ENCODE measurements at regions not wholly inside any gene's neighbourhood (a gene's known extent, or its start where the extent isn't known, plus 50 kb on each side); places are given as distances from the start of the nearest gene placed in this dataset.

DNA sequence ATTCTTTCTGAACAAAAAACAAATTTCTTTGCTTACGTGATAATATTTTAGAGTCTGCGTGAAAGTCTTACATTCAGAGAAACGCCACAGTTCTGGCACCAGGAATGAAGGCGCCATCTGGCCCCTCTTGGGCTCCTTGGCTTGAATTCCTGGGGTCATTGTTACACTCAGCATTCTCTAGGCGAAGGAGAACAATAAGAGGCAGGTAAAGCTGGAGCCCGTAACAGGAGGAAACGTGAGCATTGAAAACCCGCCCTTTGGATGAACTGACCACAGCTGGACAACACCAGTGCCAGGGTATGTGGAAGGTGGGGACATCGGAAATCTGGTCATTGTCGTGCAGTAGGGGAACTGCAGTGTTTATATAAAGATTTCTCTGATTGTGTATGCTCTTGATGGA, 144.8 kb downstream of the RNF152 start:
- Histone ChIP-seq H3K9ac (ENCODE audit: extremely low read depth, insufficient read length, low read length) (no peak overlapping the region), H3K18ac (ENCODE audit: insufficient read length, low read depth, low read length) (no peak overlapping the region), H3K4me2 (ENCODE audit: insufficient read depth, insufficient read length, low read length) (no peak overlapping the region), H2BK15ac (ENCODE audit: low read depth, low read length) (no peak overlapping the region), H3K23ac (ENCODE audit: insufficient read length, low read depth, low read length) (no peak overlapping the region), H4K8ac (replicated peaks; ENCODE audit: insufficient read length, low read depth, low read length) (no peak overlapping the region), H3K79me1 (ENCODE audit: insufficient read depth, low read depth, low read length, poor library complexity, severe bottlenecking) (no peaks in the 10 kb centered on the region), H3K4me1 (ENCODE audit: insufficient read depth, low read length) (peaks cover 2% of the 10 kb centered on the region; the same call in 1 of the 2 replicates), H2AFZ (ENCODE audit: low read length) (no peak overlapping the region), H2BK20ac (ENCODE audit: low read depth, low read length, poor library complexity, severe bottlenecking) (no peak overlapping the region), H4K5ac (ENCODE audit: insufficient read length, low read depth, low read length) (no peak overlapping the region), H3K14ac (ENCODE audit: insufficient read depth, low read length) (no peak overlapping the region), H2BK12ac (ENCODE audit: insufficient read length, low read depth, low read length) (no peak overlapping the region), H3K4ac (ENCODE audit: low read depth, low read length) (no peak overlapping the region), H3K23me2 (ENCODE audit: insufficient read length, low read depth, low read length, poor library complexity, severe bottlenecking) (no peaks in the 10 kb centered on the region), H2AK5ac (ENCODE audit: insufficient read length, low read length) (no peak overlapping the region), H3K79me2 (ENCODE audit: insufficient read depth, low read length) (no peaks in the 10 kb centered on the region), H3T11ph (ENCODE audit: low read length) (no peak overlapping the region), H3K27me3 (ENCODE audit: insufficient read depth, low read length) (no peaks in the 10 kb centered on the region; the same call in 1 of the 2 replicates), H3K56ac (ENCODE audit: insufficient read length, low read depth, low read length) (no peak overlapping the region), H3K9me3 (ENCODE audit: control insufficient read depth, low read depth, low read length) (no peaks in the 10 kb centered on the region), H2BK5ac (ENCODE audit: insufficient read length, low read length) (no peak overlapping the region), H2BK120ac (ENCODE audit: low read depth, low read length, poor library complexity, severe bottlenecking) (no peak overlapping the region), H4K91ac (ENCODE audit: insufficient read length, low read depth, low read length) (no peak overlapping the region), H4K20me1 (ENCODE audit: control insufficient read depth, insufficient read depth, insufficient read length) (no peaks in the 10 kb centered on the region), H3K27ac (ENCODE audit: insufficient read length, low read depth, low read length) (no peak overlapping the region)
- Mint-ChIP-seq H3K4me1 (peaks cover 10 to 15% of the 10 kb centered on the region in 2 experiments), H3K36me3 (ENCODE audit: insufficient read depth in 1 of 3, low read depth in 3 of 3) (no peaks in the 10 kb centered on the region), H3K4me3 (no peak overlapping the region), H3K27me3 (ENCODE audit: low read depth) (no peaks in the 10 kb centered on the region; the same call in 1 of the 2 replicates), H3K9me3 (no peaks in the 10 kb centered on the region), H3K27ac (peak overlapping the region in 2 of 3 experiments; percentile 16 to 76; a peak in 1 of 7 replicates)
- WGBS (ENCODE audit: extremely low coverage, insufficient read length, low lambda C conversion rate), result no CpG with 5 or more reads among the region's 10 CpGs
- TF ChIP-seq, protein P1, sequence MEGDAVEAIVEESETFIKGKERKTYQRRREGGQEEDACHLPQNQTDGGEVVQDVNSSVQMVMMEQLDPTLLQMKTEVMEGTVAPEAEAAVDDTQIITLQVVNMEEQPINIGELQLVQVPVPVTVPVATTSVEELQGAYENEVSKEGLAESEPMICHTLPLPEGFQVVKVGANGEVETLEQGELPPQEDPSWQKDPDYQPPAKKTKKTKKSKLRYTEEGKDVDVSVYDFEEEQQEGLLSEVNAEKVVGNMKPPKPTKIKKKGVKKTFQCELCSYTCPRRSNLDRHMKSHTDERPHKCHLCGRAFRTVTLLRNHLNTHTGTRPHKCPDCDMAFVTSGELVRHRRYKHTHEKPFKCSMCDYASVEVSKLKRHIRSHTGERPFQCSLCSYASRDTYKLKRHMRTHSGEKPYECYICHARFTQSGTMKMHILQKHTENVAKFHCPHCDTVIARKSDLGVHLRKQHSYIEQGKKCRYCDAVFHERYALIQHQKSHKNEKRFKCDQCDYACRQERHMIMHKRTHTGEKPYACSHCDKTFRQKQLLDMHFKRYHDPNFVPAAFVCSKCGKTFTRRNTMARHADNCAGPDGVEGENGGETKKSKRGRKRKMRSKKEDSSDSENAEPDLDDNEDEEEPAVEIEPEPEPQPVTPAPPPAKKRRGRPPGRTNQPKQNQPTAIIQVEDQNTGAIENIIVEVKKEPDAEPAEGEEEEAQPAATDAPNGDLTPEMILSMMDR (conservative IDR thresholded peaks at IDR 0.05), result no peak
- DNase-seq, result no peak
